ENCODE measurements at regions not wholly inside any gene's neighbourhood (a gene's known extent, or its start where the extent isn't known, plus 50 kb on each side); places are given as distances from the start of the nearest gene placed in this dataset.

GRCh38 chr4:94126669-94127068 is 81.0 kb upstream of the SMARCAD1 start:
- TF ChIP-seq GATA2 (IDR thresholded peaks at IDR 0.05; ENCODE audit: low read depth, low read length): no peak
- no peak for TF ChIP-seq GATA3 (IDR thresholded peaks at IDR 0.05; ENCODE audit: low read depth, low read length)

All from SH-SY5Y (cell line).